GM21515 (cell line): ENCODE measurements at regions not wholly inside any gene's neighbourhood (a gene's known extent, or its start where the extent isn't known, plus 50 kb on each side); places are given as distances from the start of the nearest gene placed in this dataset.

ENCODE experiments used
- ATAC-seq: cut with Tn5 transposase; IDR thresholded peaks from one replicate; pipeline ENCODE4 v1.9.1; 2021; ENCODE audit not compliant: unreplicated experiment

GRCh38 chr21:27645285-27645684, 678.4 kb upstream of the ADAMTS5 start:
- ATAC-seq: no peak

GRCh38 chr21:27643326-27643725, 676.4 kb upstream of the ADAMTS5 start:
- ATAC-seq: no peak

- ATAC-seq: no peak
Observed at GRCh38 chr21:27639286-27639685, 672.4 kb upstream of the ADAMTS5 start.

- no peak for ATAC-seq
Observed at GRCh38 chr21:27636656-27637055, 669.8 kb upstream of the ADAMTS5 start.

- ATAC-seq: no peak
Observed at GRCh38 chr21:27633631-27634030, 666.7 kb upstream of the ADAMTS5 start.

- ATAC-seq: no peak
Observed at GRCh38 chr21:27631471-27631870, 664.6 kb upstream of the ADAMTS5 start.

GRCh38 chr21:27622631-27623030, 655.7 kb upstream of the ADAMTS5 start:
- no peak for ATAC-seq

- ATAC-seq: no peak
Observed at GRCh38 chr21:27614231-27614630, 647.3 kb upstream of the ADAMTS5 start.

GRCh38 chr21:27606422-27606821, 639.5 kb upstream of the ADAMTS5 start:
- ATAC-seq: no peak

GRCh38 chr21:27596196-27596595, 629.3 kb upstream of the ADAMTS5 start:
- no peak for ATAC-seq

GRCh38 chr21:27595716-27596115, 628.8 kb upstream of the ADAMTS5 start:
- ATAC-seq: no peak

GRCh38 chr21:27590271-27590670, 623.4 kb upstream of the ADAMTS5 start:
- ATAC-seq: no peak

GRCh38 chr21:27589781-27590180, 622.9 kb upstream of the ADAMTS5 start:
- ATAC-seq: no peak

- ATAC-seq: no peak
Observed at GRCh38 chr21:27586986-27587385, 620.1 kb upstream of the ADAMTS5 start.

- ATAC-seq: no peak
Observed at GRCh38 chr21:27586326-27586725, 619.4 kb upstream of the ADAMTS5 start.

GRCh38 chr21:27584256-27584655, 617.4 kb upstream of the ADAMTS5 start:
- no peak for ATAC-seq

- ATAC-seq: no peak
Observed at GRCh38 chr21:27582948-27583430, 616.1 kb upstream of the ADAMTS5 start.

- ATAC-seq: no peak
Observed at GRCh38 chr21:27582246-27582947, 615.5 kb upstream of the ADAMTS5 start.

GRCh38 chr21:27581168-27581567, 614.3 kb upstream of the ADAMTS5 start:
- no peak for ATAC-seq

- no peak for ATAC-seq
Observed at GRCh38 chr21:27580276-27580675, 613.4 kb upstream of the ADAMTS5 start.

- no peak for ATAC-seq
Observed at GRCh38 chr21:27578741-27579265, 611.9 kb upstream of the ADAMTS5 start.

- no peak for ATAC-seq
Observed at GRCh38 chr21:27572696-27573095, 605.8 kb upstream of the ADAMTS5 start.

GRCh38 chr21:27571706-27572105, 604.8 kb upstream of the ADAMTS5 start:
- ATAC-seq: no peak
